A549 (cell line): ENCODE measurements at regions not wholly inside any gene's neighbourhood (a gene's known extent, or its start where the extent isn't known, plus 50 kb on each side); places are given as distances from the start of the nearest gene placed in this dataset.

Experiments
- KDM1A ChIP-seq: fragments of 200-600 bp; sonication (generic); IDR thresholded peaks from 2 replicates; pipeline ENCODE4 v1.6.1; 2016; ENCODE audit warnings: low read depth, mild to moderate bottlenecking
- TP53 ChIP-seq: fragments of 250-450 bp; sonication (Bioruptor Pico); IDR thresholded peaks from 2 replicates; pipeline ENCODE4 v1.5.0; 2021; ENCODE audit warnings: mild to moderate bottlenecking, moderate library complexity
- USF2 ChIP-seq: fragments of 450-650 bp; IDR thresholded peaks from 2 replicates; pipeline ENCODE4 v1.6.1; 2014; ENCODE audit warnings: antibody characterized with exemption

DNA sequence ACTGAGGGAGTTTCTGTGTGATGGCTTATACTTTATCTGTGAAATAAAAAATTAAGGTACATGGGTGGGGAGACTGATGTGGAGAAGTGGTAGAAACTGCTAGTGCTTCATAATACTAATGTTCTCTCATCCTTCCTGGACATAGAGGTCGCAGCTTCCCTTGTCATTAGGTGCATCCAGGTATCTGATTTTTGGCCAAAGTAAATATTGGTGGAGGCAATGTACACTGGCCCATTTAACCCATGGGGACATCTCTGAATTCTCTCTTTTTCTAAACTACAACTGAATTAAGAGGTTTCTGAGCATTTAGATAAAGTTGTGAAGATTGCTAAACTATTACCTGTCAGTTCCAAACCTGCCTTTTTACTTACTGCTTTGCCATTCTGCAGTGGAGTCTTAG is 140.9 kb upstream of the CHORDC1 start:
- TF ChIP-seq KDM1A (no peak), TP53 (CRISPR knock-in tag) (no peak), USF2 (no peak)
